ENCODE measurements at regions not wholly inside any gene's neighbourhood (a gene's known extent, or its start where the extent isn't known, plus 50 kb on each side); places are given as distances from the start of the nearest gene placed in this dataset.

DNA sequence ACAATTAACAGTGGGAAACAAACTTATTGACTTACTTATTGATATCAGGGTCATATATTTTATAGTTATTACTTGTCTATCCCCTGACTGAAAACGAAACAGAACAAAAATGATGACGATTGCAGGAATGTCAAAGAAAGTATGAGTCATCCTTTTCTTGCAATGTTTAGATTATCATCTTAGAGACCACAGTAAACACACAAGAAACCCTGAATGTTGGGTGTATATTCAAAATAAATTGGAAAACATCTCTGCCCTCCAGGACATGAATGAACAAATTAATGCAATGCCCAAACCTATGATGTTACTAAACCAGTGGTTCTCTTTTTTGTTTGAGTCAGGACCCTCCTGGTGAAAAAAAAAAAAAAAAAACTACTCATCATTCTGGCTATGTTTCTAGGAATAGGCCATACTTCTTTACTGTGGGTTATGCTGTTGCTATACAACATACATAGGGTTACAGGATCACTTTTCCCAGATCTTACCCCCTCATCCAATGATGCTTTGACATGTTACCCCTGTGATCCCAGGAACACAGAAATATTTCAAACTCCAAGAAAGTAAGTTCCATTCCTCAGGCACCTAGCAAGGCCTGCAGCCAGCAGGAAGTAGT, 623.4 kb upstream of the IGFBP3 start (continued):
- peak; percentile 76; the same call in 1 of the 2 replicates for TF ChIP-seq NFE2L2 (IDR thresholded peaks at IDR 0.05; ENCODE audit: low read depth, low read length)

GRCh38 chr7:46542076-46542475, 621.0 kb upstream of the IGFBP3 start:
- in situ Hi-C loops (cut with MboI; ENCODE audit: low sequenced_read_pairs) (no loop called here), intact Hi-C loops (cut with micrococcal nuclease) (loop anchor here (5.0 kb wide), 1 partner anchor 170 kb away; no protein-coding TSS in a partner anchor), dilution Hi-C loops (cut with HindIII; ENCODE audit: low sequenced_read_pairs, unreplicated experiment) (no loop called here)
- H3K4me3 ChIP-seq (ENCODE audit: insufficient read depth, low read depth, low read length), result no peak overlapping the region
- peak overlapping the region; percentile 33 for H2BK20ac ChIP-seq (ENCODE audit: low read depth, low read length)
- H3K14ac ChIP-seq (replicated peaks; ENCODE audit: low read depth, low read length), result no peak overlapping the region
- DNase-seq (no peak), ATAC-seq (ENCODE audit: low read depth) (no peak)
- H3K23ac ChIP-seq (ENCODE audit: low read depth, low read length), result no peak overlapping the region
- peak overlapping the region; percentile 32; the same call in 1 of the 2 replicates for H4K91ac ChIP-seq (ENCODE audit: insufficient read depth, low read depth, low read length)
- BruUV-seq (replicated peaks), result no TSS peak
- no peaks in the 10 kb centered on the region for H3K9me3 ChIP-seq (ENCODE audit: control insufficient read depth, insufficient read depth, low read length)
- no CpG with 5 or more reads among the region's 1 CpG for WGBS, 2 experiments (ENCODE audit: extremely low coverage in 2 of 2, insufficient read length in 1 of 2)
- H3K4me1 ChIP-seq (ENCODE audit: control insufficient read depth, insufficient read depth, low read length), result peaks cover 4% of the 10 kb centered on the region; the same call in 1 of the 2 replicates
- peak overlapping the region; percentile 33; the same call in 1 of the 2 replicates for H3K18ac ChIP-seq (ENCODE audit: low read depth, low read length)
- H3K4me2 ChIP-seq (ENCODE audit: low read depth, low read length), result no peak overlapping the region
- no peak overlapping the region for H2BK15ac ChIP-seq (ENCODE audit: low read depth, low read length)
- no peak overlapping the region for H2BK5ac ChIP-seq (ENCODE audit: low read depth, low read length, poor library complexity, severe bottlenecking)
- no peaks in the 10 kb centered on the region for H4K20me1 ChIP-seq (ENCODE audit: insufficient read depth, low read length)
- no peaks in the 10 kb centered on the region for H3K79me1 ChIP-seq (ENCODE audit: low read depth in 1 of 2, low read length in 2 of 2)
- H2AFZ ChIP-seq (replicated peaks; ENCODE audit: low read length, poor library complexity), result no peak overlapping the region
- CTCF ChIA-PET, result no interaction called here
- H2BK120ac ChIP-seq (ENCODE audit: low read depth, low read length), result peak overlapping the region; percentile 42; the same call in 1 of the 2 replicates
- H3K9ac ChIP-seq (ENCODE audit: low read depth, low read length), result no peak overlapping the region
- H3K9me1 ChIP-seq (ENCODE audit: insufficient read depth, low read length), result peaks cover 3% of the 10 kb centered on the region
- H3K36me3 ChIP-seq (ENCODE audit: control insufficient read depth, insufficient read depth, low read length), result no peaks in the 10 kb centered on the region
- no peak overlapping the region for H3K27ac ChIP-seq (ENCODE audit: insufficient read depth, low read length)
- no peak overlapping the region for H2AK9ac ChIP-seq (replicated peaks; ENCODE audit: low read depth, low read length, poor library complexity)
- no peaks in the 10 kb centered on the region for H3K27me3 ChIP-seq (ENCODE audit: control insufficient read depth, insufficient read depth, low read length)
- POLR2A ChIA-PET (ENCODE audit: unreplicated experiment), result no interaction called here
- no peak overlapping the region for H3K56ac ChIP-seq (ENCODE audit: extremely low read depth, insufficient read depth, low read length)
- H4K5ac ChIP-seq (ENCODE audit: low read depth, low read length), result 0 out of 2 replicates have a peak overlapping the region, but pooled peaks have one; percentile 16
- H2AK5ac ChIP-seq (ENCODE audit: low read depth, low read length), result no peak overlapping the region
- H3K4ac ChIP-seq (ENCODE audit: low read depth, low read length), result peak overlapping the region; percentile 41; the same call in 1 of the 2 replicates
- H4K8ac ChIP-seq (ENCODE audit: low read depth in 2 of 2, low read length in 2 of 2), result no peak overlapping the region
- no peak for TF ChIP-seq CEBPB (IDR thresholded peaks at IDR 0.05; ENCODE audit: low read depth, low read length)
- TF ChIP-seq RFX5 (IDR thresholded peaks at IDR 0.05; ENCODE audit: low read depth, low read length), result no peak
- TF ChIP-seq, protein P1, sequence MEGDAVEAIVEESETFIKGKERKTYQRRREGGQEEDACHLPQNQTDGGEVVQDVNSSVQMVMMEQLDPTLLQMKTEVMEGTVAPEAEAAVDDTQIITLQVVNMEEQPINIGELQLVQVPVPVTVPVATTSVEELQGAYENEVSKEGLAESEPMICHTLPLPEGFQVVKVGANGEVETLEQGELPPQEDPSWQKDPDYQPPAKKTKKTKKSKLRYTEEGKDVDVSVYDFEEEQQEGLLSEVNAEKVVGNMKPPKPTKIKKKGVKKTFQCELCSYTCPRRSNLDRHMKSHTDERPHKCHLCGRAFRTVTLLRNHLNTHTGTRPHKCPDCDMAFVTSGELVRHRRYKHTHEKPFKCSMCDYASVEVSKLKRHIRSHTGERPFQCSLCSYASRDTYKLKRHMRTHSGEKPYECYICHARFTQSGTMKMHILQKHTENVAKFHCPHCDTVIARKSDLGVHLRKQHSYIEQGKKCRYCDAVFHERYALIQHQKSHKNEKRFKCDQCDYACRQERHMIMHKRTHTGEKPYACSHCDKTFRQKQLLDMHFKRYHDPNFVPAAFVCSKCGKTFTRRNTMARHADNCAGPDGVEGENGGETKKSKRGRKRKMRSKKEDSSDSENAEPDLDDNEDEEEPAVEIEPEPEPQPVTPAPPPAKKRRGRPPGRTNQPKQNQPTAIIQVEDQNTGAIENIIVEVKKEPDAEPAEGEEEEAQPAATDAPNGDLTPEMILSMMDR (conservative IDR thresholded peaks at IDR 0.05; ENCODE audit: low read depth, low read length), result no peak
- no peak for TF ChIP-seq ELK1 (IDR thresholded peaks at IDR 0.05; ENCODE audit: borderline replicate concordance, low read depth, low read length)
- TF ChIP-seq BHLHE40 (IDR thresholded peaks at IDR 0.05; ENCODE audit: low read depth, low read length), result no peak
- no peak for TF ChIP-seq RAD21 (IDR thresholded peaks at IDR 0.05; ENCODE audit: low read length)
- no peak for TF ChIP-seq MXI1 (IDR thresholded peaks at IDR 0.05; ENCODE audit: borderline replicate concordance, low read depth, low read length)
- no peak for TF ChIP-seq CHD1 (IDR thresholded peaks at IDR 0.05; ENCODE audit: low read depth, low read length)
- TF ChIP-seq FOS (IDR thresholded peaks at IDR 0.05; ENCODE audit: low read depth, low read length), result no peak
- TF ChIP-seq NFE2L2 (IDR thresholded peaks at IDR 0.05; ENCODE audit: low read depth, low read length), result no peak
- TF ChIP-seq RCOR1 (IDR thresholded peaks at IDR 0.05; ENCODE audit: insufficient replicate concordance, low read length), result no peak
- no peak for TF ChIP-seq POLR2A (IDR thresholded peaks at IDR 0.05; ENCODE audit: low read depth, low read length)
- TF ChIP-seq MAFK (IDR thresholded peaks at IDR 0.05; ENCODE audit: low read depth, low read length), result no peak
- no peak for TF ChIP-seq USF2 (IDR thresholded peaks at IDR 0.05; ENCODE audit: low read depth, low read length)

Measured in IMR-90 (cell line).